Ovary (tissue), 7 donors: ENCODE measurements at regions not wholly inside any gene's neighbourhood (a gene's known extent, or its start where the extent isn't known, plus 50 kb on each side); places are given as distances from the start of the nearest gene placed in this dataset.

ENCODE experiments used
- DNase-seq, 5 donors: peaks; one replicate each; pipeline ENCODE4 v3.0.0-alpha.2; 2019 to 2020
- H3K27ac ChIP-seq, 2 donors: fragments of 200-600 bp; one replicate each; pipeline versions ENCODE4 v1.5.1 to v1.8.0; 2019 to 2022
- H3K27me3 ChIP-seq: fragments of 200-600 bp; one replicate; pipeline ENCODE4 v1.8.0; 2022
- H3K36me3 ChIP-seq: fragments of 200-600 bp; sonication (generic); one replicate; pipeline ENCODE4 v1.5.1; 2019
- H3K4me1 ChIP-seq: one replicate; pipeline ENCODE4 v1.8.1; 2013; ENCODE audit warnings: mild to moderate bottlenecking, moderate library complexity; ENCODE audit not compliant: insufficient read depth
- H3K4me3 ChIP-seq: fragments of 200-600 bp; sonication (generic); one replicate; pipeline ENCODE4 v1.5.1; 2017
- H3K9me3 ChIP-seq, 2 donors: fragments of 200-600 bp in 1 of 2; sonication (generic) in 1 of 2; one replicate each; pipeline versions ENCODE4 v1.5.1 to v1.8.1; 2013 to 2019; ENCODE audit warnings: mild to moderate bottlenecking in 1 of 2, moderate library complexity in 1 of 2
- EP300 ChIP-seq: sonication (generic); formaldehyde crosslinking; IDR thresholded peaks from one replicate; pipeline ENCODE4 v1.6.1; 2017; ENCODE audit warnings: antibody characterized with exemption
- POLR2A ChIP-seq: fragments of 450-650 bp; IDR thresholded peaks from one replicate; pipeline ENCODE4 v1.6.1; 2017; ENCODE audit warnings: antibody characterized with exemption, mild to moderate bottlenecking, moderate library complexity
- WGBS, 3 donors: extraction: QIAGEN DNeasy Blood & Tissue Kit in 1 of 3; methylation state at CpG; one replicate each; pipeline versions ENCODE4 v1.1.5 to v1.1.7; 2013 to 2017; 5-methylcytosine and 5-hydroxymethylcytosine counted together
- intact Hi-C, 4 donors: fragments of 100-400 bp; cut with DNase I; formaldehyde crosslinking; loops; one replicate each; pipeline versions ENCODE4 v1.11.0 to v1.15.1; 2022 to 2023
- TF ChIP-seq, protein P1 (sequence below), 3 donors: fragments of 450-650 bp in 2 of 3; fragments of 200-600 bp in 1 of 3; IDR thresholded peaks; one replicate each; pipeline versions ENCODE4 v1.5.1 to v1.8.0; 2016 to 2022; ENCODE audit warnings: antibody characterized with exemption in 3 of 3, mild to moderate bottlenecking in 1 of 3
- donor health status: DM: no; HTN: no; CAD: no; lungs with moderate emphysema.
- donor health status: DM: no; HTN: no; CAD: no.
- donor health status: Bipolar disorder and iron deficiency.
- donor health status: DM: no; HTN: no; CAD: no.
- donor health status: DM: yes; HTN: yes; CAD: no.

DNA sequence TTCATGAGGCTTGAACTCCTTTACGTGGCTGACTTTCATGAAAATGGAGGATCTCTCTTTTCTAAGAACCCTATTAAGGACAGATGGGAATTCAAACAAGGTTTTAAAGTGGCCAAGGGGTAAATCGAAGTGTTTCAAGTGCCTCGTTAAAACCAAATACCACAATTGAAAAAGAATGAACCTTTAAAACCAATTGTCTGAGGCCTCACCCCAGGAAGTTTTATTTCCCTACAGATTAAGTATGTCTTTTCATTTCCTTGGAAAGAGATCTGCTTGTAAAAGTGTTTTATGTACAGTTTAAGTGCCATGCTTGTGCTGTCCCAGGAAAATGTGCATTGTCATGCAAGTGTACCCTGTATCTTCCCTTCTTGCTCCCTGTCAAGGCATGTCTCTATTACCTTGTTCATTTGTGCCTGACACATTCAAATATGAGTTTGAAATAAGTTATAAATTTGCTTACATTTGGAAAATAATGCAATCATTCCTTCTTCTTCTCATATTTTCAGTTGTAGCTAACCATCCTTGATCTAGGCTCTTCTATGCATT, 138.7 kb downstream of the ZPLD1 start:
- Histone ChIP-seq H3K27ac (no peak overlapping the region), H3K36me3 (no peaks in the 10 kb centered on the region), H3K4me1 (no peaks in the 10 kb centered on the region), H3K9me3 (no peaks in the 10 kb centered on the region), H3K27me3 (no peaks in the 10 kb centered on the region), H3K4me3 (no peak overlapping the region)
- intact Hi-C loops, result no loop called here
- WGBS, 3 donors, result 75 to 81% (median 81%) methylated on average over 3 of the region's 3 CpGs
- DNase-seq, result no peak
- TF ChIP-seq, protein P1, sequence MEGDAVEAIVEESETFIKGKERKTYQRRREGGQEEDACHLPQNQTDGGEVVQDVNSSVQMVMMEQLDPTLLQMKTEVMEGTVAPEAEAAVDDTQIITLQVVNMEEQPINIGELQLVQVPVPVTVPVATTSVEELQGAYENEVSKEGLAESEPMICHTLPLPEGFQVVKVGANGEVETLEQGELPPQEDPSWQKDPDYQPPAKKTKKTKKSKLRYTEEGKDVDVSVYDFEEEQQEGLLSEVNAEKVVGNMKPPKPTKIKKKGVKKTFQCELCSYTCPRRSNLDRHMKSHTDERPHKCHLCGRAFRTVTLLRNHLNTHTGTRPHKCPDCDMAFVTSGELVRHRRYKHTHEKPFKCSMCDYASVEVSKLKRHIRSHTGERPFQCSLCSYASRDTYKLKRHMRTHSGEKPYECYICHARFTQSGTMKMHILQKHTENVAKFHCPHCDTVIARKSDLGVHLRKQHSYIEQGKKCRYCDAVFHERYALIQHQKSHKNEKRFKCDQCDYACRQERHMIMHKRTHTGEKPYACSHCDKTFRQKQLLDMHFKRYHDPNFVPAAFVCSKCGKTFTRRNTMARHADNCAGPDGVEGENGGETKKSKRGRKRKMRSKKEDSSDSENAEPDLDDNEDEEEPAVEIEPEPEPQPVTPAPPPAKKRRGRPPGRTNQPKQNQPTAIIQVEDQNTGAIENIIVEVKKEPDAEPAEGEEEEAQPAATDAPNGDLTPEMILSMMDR (IDR thresholded peaks at IDR 0.05), result no peak
- TF ChIP-seq POLR2A (no peak), EP300 (no peak)

DNA sequence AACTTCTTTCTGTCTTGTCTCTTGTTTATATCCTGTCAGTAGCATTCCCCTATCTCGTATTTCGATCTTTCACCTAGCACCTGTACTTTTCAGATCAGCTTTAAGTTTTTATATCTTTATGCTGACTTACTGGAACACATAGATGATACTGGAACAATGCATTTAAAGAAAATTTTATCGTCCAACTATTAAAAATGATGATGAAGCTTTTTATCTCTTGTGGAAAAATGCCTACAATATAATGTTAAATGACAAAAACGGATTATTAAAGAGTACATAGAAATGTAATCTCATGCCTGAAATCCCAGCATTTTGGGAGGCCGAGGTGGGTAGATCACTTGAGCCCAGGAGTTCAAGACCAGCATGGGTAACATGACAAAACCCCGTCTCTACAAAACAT, 139.5 kb downstream of the ZPLD1 start:
- WGBS, 3 donors, result 70 to 74% (median 73%) methylated on average over 6 of the region's 6 CpGs
- Histone ChIP-seq H3K4me1 (no peaks in the 10 kb centered on the region), H3K4me3 (no peak overlapping the region), H3K9me3 (no peaks in the 10 kb centered on the region), H3K27me3 (no peaks in the 10 kb centered on the region), H3K36me3 (no peaks in the 10 kb centered on the region), H3K27ac (no peak overlapping the region)
- no peak for DNase-seq
- TF ChIP-seq, protein P1 (IDR thresholded peaks at IDR 0.05), result no peak
- no peak for TF ChIP-seq POLR2A
- TF ChIP-seq EP300, result no peak
- intact Hi-C loops, result no loop called here

DNA sequence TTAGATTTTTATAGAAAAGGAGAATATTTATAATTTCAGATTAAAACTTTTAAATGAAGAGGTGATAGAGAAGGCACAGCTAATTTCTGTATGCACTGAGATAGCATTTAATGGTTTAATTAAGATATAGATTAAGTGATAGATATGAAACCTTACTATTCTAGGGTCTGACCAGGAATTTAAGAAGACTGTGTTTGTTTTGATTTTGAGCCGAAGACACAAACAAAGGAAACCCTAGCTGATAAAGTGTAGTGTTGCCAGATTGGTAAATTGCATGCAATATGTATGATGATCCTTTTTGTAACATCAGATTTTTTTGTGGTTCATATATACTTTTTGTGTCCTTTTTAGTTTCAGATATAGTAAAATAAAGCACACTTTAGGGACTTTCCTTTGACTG, 141.8 kb downstream of the ZPLD1 start:
- Histone ChIP-seq H3K4me1 (no peaks in the 10 kb centered on the region), H3K27ac (no peak overlapping the region), H3K27me3 (no peaks in the 10 kb centered on the region), H3K4me3 (no peak overlapping the region), H3K9me3 (no peaks in the 10 kb centered on the region), H3K36me3 (no peaks in the 10 kb centered on the region)
- DNase-seq, result no peak
- no peak for TF ChIP-seq EP300
- TF ChIP-seq POLR2A, result no peak
- TF ChIP-seq, protein P1 (IDR thresholded peaks at IDR 0.05), result no peak
- 30 to 64% (median 53%) methylated on average over 1 of the region's 1 CpG for WGBS, 3 donors
- intact Hi-C loops, result no loop called here

- Histone ChIP-seq H3K4me3 (no peak overlapping the region), H3K9me3 (no peaks in the 10 kb centered on the region), H3K27me3 (no peaks in the 10 kb centered on the region), H3K36me3 (no peaks in the 10 kb centered on the region), H3K27ac (no peak overlapping the region), H3K4me1 (no peaks in the 10 kb centered on the region)
- WGBS, 3 donors, result 96 to 98% (median 98%) methylated on average over 1 of the region's 1 CpG
- DNase-seq, result no peak
- intact Hi-C loops, result no loop called here
- TF ChIP-seq POLR2A (no peak), EP300 (no peak)
- TF ChIP-seq, protein P1 (IDR thresholded peaks at IDR 0.05), result no peak
Measured at GRCh38 chr3:102577082-102577789, 142.4 kb downstream of the ZPLD1 start.
